Loucy (cell line): ENCODE measurements at regions not wholly inside any gene's neighbourhood (a gene's known extent, or its start where the extent isn't known, plus 50 kb on each side); places are given as distances from the start of the nearest gene placed in this dataset.

Experiments
- CTCF ChIP-seq: fragments of 200-600 bp; sonication (generic); conservative IDR thresholded peaks from 2 replicates; pipeline ENCODE4 v1.5.1; 2014; ENCODE audit warnings: mild to moderate bottlenecking, antibody characterized with exemption, low read length
- EZH2phosphoT487 ChIP-seq: fragments of 200-600 bp; IDR thresholded peaks from 2 replicates; pipeline ENCODE4 v1.6.1; 2018; ENCODE audit warnings: antibody characterized with exemption, mild to moderate bottlenecking, moderate library complexity, borderline replicate concordance

- TF ChIP-seq CTCF (no peak), EZH2phosphoT487 (no peak)
Observed at GRCh38 chrX:65866146-65866545, 173.7 kb downstream of the VSIG4 start.
